Globus pallidus (tissue), 1 donor: ENCODE measurements at regions not wholly inside any gene's neighbourhood (a gene's known extent, or its start where the extent isn't known, plus 50 kb on each side); places are given as distances from the start of the nearest gene placed in this dataset.
"Not testable (repeated sequence)": the region's sequence is repeated elsewhere in the genome, so short reads cannot be mapped to it uniquely, and the experiment has no call there.

Source experiments
- DNase-seq: peaks from one replicate; pipeline ENCODE4 v3.0.0-alpha.2; 2015; ENCODE audit warnings: low spot score

DNA sequence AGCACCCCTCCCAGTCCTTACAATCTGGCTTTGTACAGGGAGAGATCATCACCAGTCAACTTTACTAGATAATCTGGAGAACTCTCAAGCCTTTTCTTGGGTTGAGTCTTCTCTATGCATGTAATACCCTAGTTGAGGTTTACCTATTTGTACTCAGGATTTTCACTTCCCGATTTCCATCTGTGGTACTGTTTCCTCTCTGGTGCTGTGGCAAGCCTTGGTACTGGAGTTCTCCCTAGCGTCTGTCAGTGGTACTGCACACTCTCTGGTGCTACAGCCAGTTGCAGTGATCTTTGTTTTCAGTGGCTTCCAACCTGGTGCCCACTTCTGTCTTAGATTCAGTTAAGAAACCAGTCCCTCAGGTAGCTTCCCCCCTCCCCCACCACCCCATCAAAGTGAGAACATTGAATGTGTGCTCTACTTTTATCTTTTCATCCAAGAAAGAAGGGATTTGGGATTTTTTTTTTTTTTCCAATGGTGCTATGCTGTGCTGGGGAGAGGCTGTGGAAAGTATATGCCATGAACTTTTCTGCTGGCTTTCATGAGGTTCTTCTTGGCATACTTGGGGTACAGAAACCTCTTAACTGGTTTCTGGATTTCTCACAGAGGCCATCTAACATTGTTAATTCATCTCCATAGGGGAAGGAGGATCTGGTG lies 69.4 kb upstream of the EVL start:
- peak; percentile 61 for DNase-seq

DNA sequence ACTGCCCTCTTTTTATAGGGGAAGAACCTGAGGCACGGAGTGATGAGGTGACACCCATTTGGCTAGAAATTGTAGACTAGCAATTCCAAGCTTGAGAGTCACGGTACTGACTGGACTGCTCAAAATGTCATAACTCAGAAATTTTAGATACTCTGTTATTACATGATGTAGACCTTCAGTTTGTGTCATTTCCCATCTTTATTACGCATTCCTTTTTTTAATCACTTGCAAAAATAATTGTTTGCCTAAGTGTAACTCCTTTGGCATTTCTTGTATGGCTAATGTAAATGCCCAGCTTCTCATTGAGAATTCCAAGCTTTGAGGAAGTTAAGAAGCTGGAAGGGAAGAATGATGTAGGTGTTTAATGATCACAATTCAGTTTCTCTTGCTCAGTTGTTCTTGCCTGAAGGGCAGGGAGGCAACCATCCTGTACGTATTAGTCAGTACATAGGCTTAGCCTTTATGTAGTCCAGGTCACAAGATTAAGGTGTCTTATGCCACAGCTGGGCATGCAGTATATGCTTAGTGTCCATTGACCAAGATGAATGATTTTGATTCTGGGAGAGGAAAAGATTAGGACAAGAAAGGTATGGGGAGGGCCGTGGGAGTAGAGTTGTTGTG lies 68.2 kb upstream of the EVL start:
- no peak for DNase-seq

DNA sequence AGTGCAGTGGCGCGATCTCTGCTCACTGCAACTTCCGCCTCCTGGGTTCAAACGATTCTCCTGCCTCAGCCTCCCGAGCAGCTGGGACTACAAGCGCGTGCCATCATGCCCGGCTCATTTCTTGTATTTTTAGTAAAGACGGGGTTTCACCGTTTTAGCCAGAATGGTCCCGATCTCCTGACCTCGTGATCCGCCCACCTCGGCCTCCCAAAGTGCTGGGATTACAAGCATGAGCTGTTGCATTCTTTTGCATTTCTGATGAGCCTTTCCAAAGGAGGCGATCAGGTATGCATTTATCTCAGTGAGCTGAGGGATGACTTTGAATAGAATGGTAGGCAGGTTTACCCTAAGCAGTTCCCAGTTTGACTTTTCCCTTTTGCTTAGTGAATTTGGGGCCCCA lies 64.8 kb upstream of the EVL start:
- DNase-seq, result not testable (repeated sequence)

DNA sequence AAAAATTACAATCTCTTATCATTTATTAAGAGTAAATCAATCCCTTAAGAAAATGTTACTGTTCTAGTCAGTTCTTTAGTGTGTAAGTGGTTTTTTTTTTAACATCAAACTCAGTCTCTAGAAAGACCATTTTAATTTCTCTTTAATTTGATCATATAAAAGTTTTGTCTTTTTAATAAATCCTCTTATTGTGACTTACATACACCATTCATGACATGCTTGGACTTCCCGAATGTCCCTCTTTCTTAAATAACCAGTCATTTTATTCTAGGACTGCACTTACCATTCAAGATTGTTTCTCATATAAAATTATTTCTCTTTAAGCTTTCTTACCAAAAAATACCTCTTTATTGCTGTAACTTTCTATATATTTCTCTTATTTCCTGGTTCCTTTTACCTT lies 60.8 kb upstream of the EVL start:
- no peak for DNase-seq

DNA sequence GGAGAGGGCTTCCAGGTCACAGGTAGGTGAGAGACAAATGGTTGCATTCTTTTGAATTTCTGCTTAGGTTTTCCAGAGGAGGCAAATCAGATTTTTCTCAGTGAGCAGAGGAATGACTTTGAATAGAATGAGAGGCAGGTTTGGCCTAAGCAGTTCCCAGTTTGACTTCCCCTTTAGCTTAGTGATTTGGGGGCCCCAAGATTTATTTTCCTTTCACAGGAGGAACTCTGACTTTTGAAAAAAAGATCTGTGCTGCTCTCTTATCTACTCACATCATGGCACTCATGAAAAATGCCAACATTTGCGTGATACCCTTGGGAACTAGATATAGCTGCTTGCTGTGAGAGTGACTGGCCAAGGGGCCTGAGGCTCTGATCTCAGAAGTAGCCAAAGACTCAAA lies 58.0 kb upstream of the EVL start:
- DNase-seq, result no peak

DNA sequence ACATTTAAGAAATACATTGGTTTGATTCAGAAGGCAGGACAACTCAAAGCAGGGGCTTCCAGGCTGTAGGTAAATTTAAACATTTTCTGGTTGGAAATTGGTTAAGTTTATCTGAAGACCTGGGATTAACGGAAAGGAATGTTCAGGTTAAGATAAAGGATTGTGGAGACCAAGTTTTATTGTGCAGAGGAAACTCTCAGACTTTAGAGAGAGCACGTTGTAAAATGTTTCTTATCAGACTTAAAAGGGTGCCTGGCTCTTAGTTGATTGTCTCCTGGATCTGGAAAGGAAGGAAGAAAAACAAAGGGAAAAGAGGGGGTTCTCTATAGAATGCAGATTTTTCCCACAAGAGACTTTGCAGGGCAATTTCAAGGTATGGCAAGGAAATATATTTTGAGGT lies 55.4 kb upstream of the EVL start:
- DNase-seq, result not testable (repeated sequence)

DNA sequence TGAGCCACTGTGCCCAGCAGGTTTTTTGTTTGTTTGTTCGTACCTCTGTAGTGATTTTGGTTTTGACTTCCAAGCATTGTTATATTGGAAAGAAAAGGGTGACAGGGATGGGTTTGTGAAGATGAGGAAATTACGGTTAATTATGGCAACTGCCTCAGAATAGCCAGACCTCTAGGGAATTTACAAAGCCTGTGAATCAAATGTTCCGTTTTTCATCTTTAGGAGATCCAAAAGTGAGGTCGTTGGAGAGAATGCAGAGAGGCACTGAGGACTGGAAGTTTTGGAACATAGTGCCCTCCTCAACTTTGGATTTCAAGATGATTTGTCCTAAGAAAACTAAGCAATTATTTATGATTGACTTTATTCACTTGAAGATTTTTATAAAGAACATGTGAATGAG lies 54.5 kb upstream of the EVL start:
- DNase-seq, result no peak

DNA sequence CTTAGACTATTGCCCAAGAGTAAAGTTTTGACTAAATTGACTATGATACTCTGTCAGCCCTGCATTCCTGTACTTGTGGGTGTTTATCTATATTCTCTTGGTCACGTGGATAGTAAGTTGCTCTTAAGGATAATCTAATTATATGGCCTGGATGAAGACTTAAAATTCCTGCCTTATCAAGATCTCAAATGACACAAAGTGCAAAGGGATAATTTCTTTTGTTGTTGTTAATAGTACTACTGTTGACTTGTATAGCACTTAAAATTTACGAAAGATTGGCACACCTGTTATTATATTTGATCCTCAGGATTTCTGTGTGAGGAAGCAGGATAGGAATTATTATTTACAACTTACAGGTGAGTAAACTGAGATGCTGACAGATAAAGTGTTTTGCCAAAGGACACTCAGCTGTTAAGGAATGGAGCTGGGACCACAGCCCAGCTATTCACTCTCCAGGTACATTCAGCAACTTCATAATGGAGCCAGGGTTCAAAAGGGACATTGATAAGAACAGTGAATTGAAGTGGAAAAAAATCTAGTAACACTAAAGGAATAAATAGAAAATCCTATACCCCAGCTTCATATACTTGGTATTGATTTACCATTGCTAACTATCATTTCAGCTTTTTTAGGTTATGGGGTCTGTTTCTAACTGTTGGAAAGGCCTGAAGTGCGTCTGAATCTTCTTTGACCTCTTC lies 53.4 kb upstream of the EVL start:
- DNase-seq, result no peak

DNA sequence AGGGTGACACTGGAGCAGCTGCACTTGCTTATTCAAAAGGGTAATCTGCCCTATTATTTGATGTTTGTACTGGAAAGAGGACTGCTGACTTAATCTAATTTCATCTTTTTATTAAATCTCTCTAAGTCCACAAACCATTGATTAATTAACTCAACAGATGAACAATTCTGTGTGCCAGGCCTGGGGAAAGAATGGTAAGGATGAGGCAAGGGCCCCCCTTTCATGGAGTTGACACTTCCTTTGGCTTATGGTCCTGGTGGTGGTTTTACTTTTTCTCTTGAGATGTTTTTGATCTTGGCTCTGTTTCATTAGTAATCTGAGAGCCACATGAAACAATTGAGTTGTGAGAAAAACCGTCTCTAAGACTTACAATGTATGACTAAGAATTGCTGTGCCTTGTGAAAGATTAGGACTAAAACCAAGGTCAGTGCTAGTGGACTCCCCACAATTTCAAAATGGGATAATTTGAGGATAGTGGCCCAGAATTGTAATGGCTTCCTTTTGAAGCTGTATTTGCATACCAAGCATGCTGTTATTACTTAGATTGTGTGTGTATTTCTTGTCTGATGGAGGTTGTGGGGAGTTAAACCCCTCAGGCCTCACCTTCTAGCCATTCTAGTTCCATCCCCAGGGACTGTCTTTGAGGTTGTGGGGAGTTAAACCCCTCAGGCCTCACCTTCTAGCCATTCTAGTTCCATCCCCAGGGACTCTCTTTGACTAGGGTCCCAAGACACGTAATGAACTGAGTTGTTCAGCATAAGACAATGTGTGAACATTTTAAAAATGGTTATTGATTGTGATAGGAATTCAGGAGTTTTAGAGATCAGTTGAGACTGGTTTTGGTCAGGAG lies 52.5 kb upstream of the EVL start:
- DNase-seq, result no peak

DNA sequence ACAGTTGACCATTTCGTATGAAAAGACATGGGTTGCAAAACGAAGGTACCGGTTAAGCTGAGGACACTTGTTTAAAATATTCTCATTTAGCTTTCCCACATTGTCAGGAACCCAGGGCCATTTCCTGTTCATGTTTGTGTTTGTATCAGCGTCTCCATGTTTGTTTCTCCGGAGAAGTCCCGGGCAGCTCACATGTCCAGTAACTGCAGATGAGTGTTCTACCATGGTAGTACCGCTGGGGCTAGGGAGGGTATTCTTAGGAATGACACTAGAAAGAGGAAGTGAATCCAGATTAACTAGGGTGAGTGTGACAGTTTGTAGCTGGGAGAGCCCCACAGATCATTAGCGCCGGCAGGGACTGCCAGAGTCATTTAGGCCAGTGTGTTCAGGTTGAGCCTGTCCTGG lies 50.0 kb upstream of the EVL start:
- no peak for DNase-seq
